Coronary artery (tissue), 2 donors: ENCODE measurements at regions not wholly inside any gene's neighbourhood (a gene's known extent, or its start where the extent isn't known, plus 50 kb on each side); places are given as distances from the start of the nearest gene placed in this dataset.
"Not testable (repeated sequence)": the region's sequence is repeated elsewhere in the genome, so short reads cannot be mapped to it uniquely, and the experiment has no call there.

Experiments
- DNase-seq: peaks from one replicate; pipeline ENCODE4 v3.0.0-alpha.2; 2017; ENCODE audit warnings: low spot score
- H3K27ac ChIP-seq, 2 donors: fragments of 200-600 bp; sonication (generic); one replicate each; pipeline ENCODE4 v1.5.1; 2016 to 2019
- H3K4me3 ChIP-seq: fragments of 200-600 bp; sonication (generic); 2 replicates; pipeline ENCODE4 v1.5.1; 2016; ENCODE audit warnings: mild to moderate bottlenecking, moderate library complexity
- CTCF ChIP-seq: fragments of 200-600 bp; sonication (generic); IDR thresholded peaks from one replicate; pipeline ENCODE4 v1.5.1; 2019; ENCODE audit warnings: antibody characterized with exemption

- TF ChIP-seq CTCF: no peak
- Histone ChIP-seq H3K4me3 (no peak overlapping the region), H3K27ac (no peak overlapping the region)
- no peak for DNase-seq
Measured at GRCh38 chr15:62901909-62902546, 140.5 kb upstream of the TPM1 start.

- Histone ChIP-seq H3K27ac (no peak overlapping the region), H3K4me3 (no peak overlapping the region)
- TF ChIP-seq CTCF: no peak
- DNase-seq: no peak
Measured at GRCh38 chr15:62902821-62903220, 139.7 kb upstream of the TPM1 start.

- no peak overlapping the region for H3K27ac ChIP-seq
- no peak for TF ChIP-seq CTCF
- DNase-seq: no peak
Measured at GRCh38 chr15:62903437-62903836, 139.1 kb upstream of the TPM1 start.

GRCh38 chr15:62904041-62904910, 138.3 kb upstream of the TPM1 start:
- DNase-seq: no peak
- Histone ChIP-seq H3K27ac (no peak overlapping the region), H3K4me3 (no peak overlapping the region)

More at GRCh38 chr15:62903437-62903836, 139.1 kb upstream of the TPM1 start:
- H3K4me3 ChIP-seq: no peak overlapping the region

GRCh38 chr15:62906627-62907026, 135.9 kb upstream of the TPM1 start:
- no peak overlapping the region for H3K4me3 ChIP-seq
- no peak for DNase-seq
- peak overlapping the region in 1 of 2 donors; percentile 30 for H3K27ac ChIP-seq
- TF ChIP-seq CTCF: no peak

More at GRCh38 chr15:62904041-62904910, 138.3 kb upstream of the TPM1 start:
- no peak for TF ChIP-seq CTCF

GRCh38 chr15:62907275-62907674, 135.3 kb upstream of the TPM1 start:
- Histone ChIP-seq H3K27ac (peak overlapping the region in 1 of 2 donors; percentile 30), H3K4me3 (no peak overlapping the region)
- no peak for DNase-seq
- TF ChIP-seq CTCF: no peak

- H3K27ac ChIP-seq, DNase-seq, H3K4me3 ChIP-seq: not testable (repeated sequence)
Measured at GRCh38 chr15:62908341-62908740, 134.2 kb upstream of the TPM1 start.
